C4-2B (cell line): ENCODE measurements at regions not wholly inside any gene's neighbourhood (a gene's known extent, or its start where the extent isn't known, plus 50 kb on each side); places are given as distances from the start of the nearest gene placed in this dataset.

Source experiments
- H3K27ac ChIP-seq: fragments of 450-650 bp; 2 replicates; pipeline ENCODE4 v1.5.1; 2017
- CTCF ChIP-seq: fragments of 450-650 bp; conservative IDR thresholded peaks from 2 replicates; pipeline ENCODE4 v1.5.1; 2017; ENCODE audit warnings: mild to moderate bottlenecking
- ZFX ChIP-seq: fragments of 450-650 bp; IDR thresholded peaks from 2 replicates; pipeline ENCODE4 v1.6.1; 2017

- TF ChIP-seq CTCF (no peak), ZFX (no peak)
- H3K27ac ChIP-seq, result no peak overlapping the region
These were observed 85.4 kb upstream of the NR4A3 start for GRCh38 chr9:99736291-99736690.

DNA sequence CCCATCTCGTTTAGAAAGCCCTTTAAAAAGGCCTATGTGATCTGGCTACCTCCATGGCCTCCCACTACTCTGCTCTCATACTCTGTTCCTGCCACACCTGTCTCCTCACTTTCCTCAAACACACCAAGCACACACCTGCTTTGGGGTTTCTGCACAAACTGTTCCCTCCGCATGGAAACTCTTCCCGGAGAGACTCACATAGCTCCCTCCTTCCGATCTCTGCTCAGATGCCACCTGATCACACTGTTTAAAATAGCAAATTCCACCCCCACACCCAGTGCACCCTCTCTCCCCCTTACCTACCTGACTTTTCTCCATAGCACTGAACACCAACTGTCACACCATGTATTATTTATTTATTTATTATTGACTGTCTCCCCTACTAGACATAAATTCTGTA, 84.0 kb upstream of the NR4A3 start:
- no peak for TF ChIP-seq ZFX
- TF ChIP-seq CTCF, result no peak
- H3K27ac ChIP-seq, result no peak overlapping the region

DNA sequence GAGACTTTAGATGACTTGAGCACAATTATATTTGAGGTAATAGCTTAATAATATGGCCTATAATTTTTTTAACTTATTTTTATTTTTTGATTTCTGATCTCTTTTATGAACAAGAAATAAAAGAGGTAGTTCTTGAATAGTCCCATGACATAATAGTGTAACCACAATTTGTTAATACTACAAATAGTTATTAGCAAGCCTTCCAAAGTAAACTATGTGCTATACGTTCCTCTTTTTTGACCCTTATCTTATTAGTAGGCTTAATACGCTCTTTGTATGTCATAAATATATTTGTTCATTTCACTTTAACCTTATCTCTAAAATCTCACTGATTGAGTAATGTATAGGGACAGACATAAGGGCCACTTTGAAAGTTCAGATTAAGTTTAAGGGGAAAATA, 78.7 kb upstream of the NR4A3 start:
- TF ChIP-seq ZFX, result no peak
- TF ChIP-seq CTCF, result no peak
- no peak overlapping the region for H3K27ac ChIP-seq

DNA sequence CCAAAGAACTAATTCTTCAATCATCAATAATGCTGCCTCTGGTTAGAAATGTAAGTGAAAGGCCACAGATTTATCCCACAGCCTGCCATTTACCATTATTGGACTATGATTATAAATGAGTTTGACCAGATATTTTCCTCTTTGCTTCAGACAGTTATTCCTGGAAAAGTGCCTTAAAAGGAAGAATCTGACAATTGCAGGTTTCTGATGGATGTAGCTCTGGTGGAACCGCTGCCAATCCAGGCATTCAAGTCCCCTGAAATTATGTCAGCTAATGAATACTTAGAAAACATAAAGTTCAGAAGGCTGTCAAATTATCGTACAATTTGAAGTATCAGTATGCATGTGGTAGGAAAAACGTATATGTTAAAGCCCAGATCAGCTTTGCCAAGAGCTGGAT, 78.2 kb upstream of the NR4A3 start:
- no peak overlapping the region for H3K27ac ChIP-seq
- TF ChIP-seq ZFX (no peak), CTCF (no peak)

DNA sequence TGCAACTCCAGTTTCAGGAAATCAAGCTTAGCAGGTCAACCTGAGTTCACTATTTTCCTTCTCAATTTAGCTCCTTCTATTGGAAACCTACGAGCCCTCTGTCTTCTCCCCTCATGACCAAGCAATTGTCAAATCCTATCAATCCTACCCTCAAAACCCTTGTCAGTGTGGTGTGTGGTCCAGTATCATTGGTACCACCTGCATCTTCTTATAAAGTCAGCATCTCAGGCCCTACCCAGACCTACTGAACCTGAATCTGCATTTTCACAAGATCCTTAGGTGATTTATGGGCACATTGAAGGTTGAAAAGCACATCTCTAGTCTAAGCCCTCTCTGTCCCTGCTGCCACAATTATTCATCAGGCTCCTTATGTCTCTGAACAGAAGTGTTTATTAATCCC, 77.6 kb upstream of the NR4A3 start:
- TF ChIP-seq CTCF (no peak), ZFX (no peak)
- H3K27ac ChIP-seq, result no peak overlapping the region

- H3K27ac ChIP-seq, result no peak overlapping the region
- TF ChIP-seq CTCF (no peak), ZFX (no peak)
These were observed 76.6 kb upstream of the NR4A3 start for GRCh38 chr9:99745085-99745484.

DNA sequence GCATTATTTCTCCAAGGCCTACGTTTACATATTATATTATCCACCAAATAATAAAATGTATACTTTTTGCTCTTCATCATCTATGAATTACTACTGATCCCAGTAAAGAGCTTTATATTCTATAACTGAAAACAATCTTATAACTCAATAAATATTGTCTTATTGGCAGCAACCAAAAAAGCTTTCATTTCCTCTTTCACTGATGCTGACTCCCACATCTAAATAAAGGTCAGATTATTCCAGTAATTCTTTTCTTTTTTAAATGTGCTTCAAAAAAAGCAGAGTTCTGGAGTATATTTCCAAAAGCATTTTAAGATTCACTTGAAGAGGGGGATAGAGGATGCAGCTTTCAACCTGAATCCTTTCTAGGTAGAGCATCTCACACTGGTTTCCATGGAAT, 75.3 kb upstream of the NR4A3 start:
- TF ChIP-seq ZFX, result no peak
- no peak for TF ChIP-seq CTCF
- H3K27ac ChIP-seq, result no peak overlapping the region
